ENCODE measurements at regions not wholly inside any gene's neighbourhood (a gene's known extent, or its start where the extent isn't known, plus 50 kb on each side); places are given as distances from the start of the nearest gene placed in this dataset.

DNA sequence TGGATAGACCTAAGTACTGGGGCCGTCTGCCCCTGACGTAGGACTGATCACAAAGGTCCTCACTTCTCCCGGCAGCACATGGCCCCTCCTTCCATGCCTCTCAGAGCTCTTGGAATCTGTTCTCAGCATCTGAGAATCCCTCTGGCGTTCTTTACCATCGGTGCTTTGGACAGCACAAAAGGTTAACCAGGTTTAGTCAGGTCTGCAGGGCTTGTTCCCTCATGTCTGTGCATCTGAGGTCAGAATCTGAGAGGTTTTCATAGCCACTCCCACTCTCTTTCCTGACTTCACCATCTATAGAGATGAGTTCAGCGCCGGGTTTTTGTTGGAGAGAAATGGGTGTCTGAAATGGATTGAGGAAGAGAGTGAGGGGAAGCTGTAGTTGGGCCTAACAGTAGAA is 130.0 kb upstream of the ARHGAP5 start:
- no peak for TF ChIP-seq TCF4 (CRISPR knock-in tag; IDR thresholded peaks at IDR 0.05; ENCODE audit: borderline replicate concordance)
- no peak for TF ChIP-seq ZFP30 (CRISPR knock-in tag; IDR thresholded peaks at IDR 0.05)
- TF ChIP-seq GLIS3 (CRISPR knock-in tag; IDR thresholded peaks at IDR 0.05): no peak
- TF ChIP-seq, protein P1, sequence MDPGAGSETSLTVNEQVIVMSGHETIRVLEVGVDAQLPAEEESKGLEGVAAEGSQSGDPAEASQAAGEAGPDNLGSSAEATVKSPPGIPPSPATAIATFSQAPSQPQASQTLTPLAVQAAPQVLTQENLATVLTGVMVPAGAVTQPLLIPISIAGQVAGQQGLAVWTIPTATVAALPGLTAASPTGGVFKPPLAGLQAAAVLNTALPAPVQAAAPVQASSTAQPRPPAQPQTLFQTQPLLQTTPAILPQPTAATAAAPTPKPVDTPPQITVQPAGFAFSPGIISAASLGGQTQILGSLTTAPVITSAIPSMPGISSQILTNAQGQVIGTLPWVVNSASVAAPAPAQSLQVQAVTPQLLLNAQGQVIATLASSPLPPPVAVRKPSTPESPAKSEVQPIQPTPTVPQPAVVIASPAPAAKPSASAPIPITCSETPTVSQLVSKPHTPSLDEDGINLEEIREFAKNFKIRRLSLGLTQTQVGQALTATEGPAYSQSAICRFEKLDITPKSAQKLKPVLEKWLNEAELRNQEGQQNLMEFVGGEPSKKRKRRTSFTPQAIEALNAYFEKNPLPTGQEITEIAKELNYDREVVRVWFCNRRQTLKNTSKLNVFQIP (CRISPR knock-in tag; IDR thresholded peaks at IDR 0.05; ENCODE audit: borderline replicate concordance, low read depth): no peak
- no peak for TF ChIP-seq ZC3H10 (CRISPR knock-in tag; IDR thresholded peaks at IDR 0.05)
- TF ChIP-seq ZFP3 (CRISPR knock-in tag; IDR thresholded peaks at IDR 0.05): no peak
- no peak for TF ChIP-seq ESRRG (CRISPR knock-in tag; IDR thresholded peaks at IDR 0.05)
- TF ChIP-seq OSR1 (CRISPR knock-in tag; IDR thresholded peaks at IDR 0.05): no peak
- TF ChIP-seq, protein P2, sequence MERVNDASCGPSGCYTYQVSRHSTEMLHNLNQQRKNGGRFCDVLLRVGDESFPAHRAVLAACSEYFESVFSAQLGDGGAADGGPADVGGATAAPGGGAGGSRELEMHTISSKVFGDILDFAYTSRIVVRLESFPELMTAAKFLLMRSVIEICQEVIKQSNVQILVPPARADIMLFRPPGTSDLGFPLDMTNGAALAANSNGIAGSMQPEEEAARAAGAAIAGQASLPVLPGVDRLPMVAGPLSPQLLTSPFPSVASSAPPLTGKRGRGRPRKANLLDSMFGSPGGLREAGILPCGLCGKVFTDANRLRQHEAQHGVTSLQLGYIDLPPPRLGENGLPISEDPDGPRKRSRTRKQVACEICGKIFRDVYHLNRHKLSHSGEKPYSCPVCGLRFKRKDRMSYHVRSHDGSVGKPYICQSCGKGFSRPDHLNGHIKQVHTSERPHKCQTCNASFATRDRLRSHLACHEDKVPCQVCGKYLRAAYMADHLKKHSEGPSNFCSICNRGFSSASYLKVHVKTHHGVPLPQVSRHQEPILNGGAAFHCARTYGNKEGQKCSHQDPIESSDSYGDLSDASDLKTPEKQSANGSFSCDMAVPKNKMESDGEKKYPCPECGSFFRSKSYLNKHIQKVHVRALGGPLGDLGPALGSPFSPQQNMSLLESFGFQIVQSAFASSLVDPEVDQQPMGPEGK (CRISPR knock-in tag; IDR thresholded peaks at IDR 0.05; ENCODE audit: borderline replicate concordance): no peak
- no peak for TF ChIP-seq BACH2 (CRISPR knock-in tag; IDR thresholded peaks at IDR 0.05; ENCODE audit: borderline replicate concordance)
- TF ChIP-seq RARB (CRISPR knock-in tag; IDR thresholded peaks at IDR 0.05): no peak
- TF ChIP-seq ARNTL (CRISPR knock-in tag; IDR thresholded peaks at IDR 0.05; ENCODE audit: borderline replicate concordance, low read depth): no peak
